ENCODE measurements at regions not wholly inside any gene's neighbourhood (a gene's known extent, or its start where the extent isn't known, plus 50 kb on each side); places are given as distances from the start of the nearest gene placed in this dataset.
"Not testable (repeated sequence)": the region's sequence is repeated elsewhere in the genome, so short reads cannot be mapped to it uniquely, and the experiment has no call there.

GRCh38 chr7:32816409-32816948, 75.1 kb downstream of the KBTBD2 start:
- DNase-seq (ENCODE audit: low spot score) = not testable (repeated sequence)

GRCh38 chr7:32814779-32815178, 76.8 kb downstream of the KBTBD2 start:
- not testable (repeated sequence) for DNase-seq (ENCODE audit: low spot score)

- no peak for DNase-seq (ENCODE audit: low spot score)
Observed at GRCh38 chr7:32809871-32810270, 81.7 kb downstream of the KBTBD2 start.

GRCh38 chr7:32809347-32809746, 82.2 kb downstream of the KBTBD2 start:
- no peak for DNase-seq (ENCODE audit: low spot score)

- DNase-seq (ENCODE audit: low spot score) = no peak
Observed at GRCh38 chr7:32803406-32804141, 88.0 kb downstream of the KBTBD2 start.

GRCh38 chr7:32802305-32802910, 89.2 kb downstream of the KBTBD2 start:
- DNase-seq (ENCODE audit: low spot score) = no peak

GRCh38 chr7:32793053-32793452, 98.5 kb downstream of the KBTBD2 start:
- DNase-seq (ENCODE audit: low spot score) = not testable (repeated sequence)

- DNase-seq (ENCODE audit: low spot score) = peak; percentile 4
Observed at GRCh38 chr7:32790766-32791430, 100.7 kb downstream of the KBTBD2 start.

GRCh38 chr7:32789266-32789665, 102.3 kb downstream of the KBTBD2 start:
- not testable (repeated sequence) for DNase-seq (ENCODE audit: low spot score)

GRCh38 chr7:32788174-32788573, 103.4 kb downstream of the KBTBD2 start:
- not testable (repeated sequence) for DNase-seq (ENCODE audit: low spot score)

- not testable (repeated sequence) for DNase-seq (ENCODE audit: low spot score)
Observed at GRCh38 chr7:32785365-32785944, 106.1 kb downstream of the KBTBD2 start.

GRCh38 chr7:32779895-32780294, 111.7 kb downstream of the KBTBD2 start:
- DNase-seq (ENCODE audit: low spot score) = not testable (repeated sequence)

GRCh38 chr7:32779167-32779566, 112.4 kb downstream of the KBTBD2 start:
- no peak for DNase-seq (ENCODE audit: low spot score)

- DNase-seq (ENCODE audit: low spot score) = peak; percentile 9
Observed at GRCh38 chr7:32777041-32777666, 114.4 kb downstream of the KBTBD2 start.

GRCh38 chr7:32776318-32776717, 115.2 kb downstream of the KBTBD2 start:
- not testable (repeated sequence) for DNase-seq (ENCODE audit: low spot score)

GRCh38 chr7:32775809-32776208, 115.8 kb downstream of the KBTBD2 start:
- not testable (repeated sequence) for DNase-seq (ENCODE audit: low spot score)

GRCh38 chr7:32774541-32774951, 117.0 kb downstream of the KBTBD2 start:
- no peak for DNase-seq (ENCODE audit: low spot score)

GRCh38 chr7:32768866-32769510, 122.6 kb downstream of the KBTBD2 start:
- DNase-seq (ENCODE audit: low spot score) = not testable (repeated sequence)

- not testable (repeated sequence) for DNase-seq (ENCODE audit: low spot score)
Observed at GRCh38 chr7:32768338-32768737, 123.2 kb downstream of the KBTBD2 start.

- peak; percentile 55 for DNase-seq (ENCODE audit: low spot score)
Observed at GRCh38 chr7:32765649-32766251, 125.8 kb downstream of the KBTBD2 start.

- DNase-seq (ENCODE audit: low spot score) = no peak
Observed at GRCh38 chr7:32765185-32765584, 126.4 kb downstream of the KBTBD2 start.

Measured in RKO (cell line).